ENCODE measurements at regions not wholly inside any gene's neighbourhood (a gene's known extent, or its start where the extent isn't known, plus 50 kb on each side); places are given as distances from the start of the nearest gene placed in this dataset.

DNA sequence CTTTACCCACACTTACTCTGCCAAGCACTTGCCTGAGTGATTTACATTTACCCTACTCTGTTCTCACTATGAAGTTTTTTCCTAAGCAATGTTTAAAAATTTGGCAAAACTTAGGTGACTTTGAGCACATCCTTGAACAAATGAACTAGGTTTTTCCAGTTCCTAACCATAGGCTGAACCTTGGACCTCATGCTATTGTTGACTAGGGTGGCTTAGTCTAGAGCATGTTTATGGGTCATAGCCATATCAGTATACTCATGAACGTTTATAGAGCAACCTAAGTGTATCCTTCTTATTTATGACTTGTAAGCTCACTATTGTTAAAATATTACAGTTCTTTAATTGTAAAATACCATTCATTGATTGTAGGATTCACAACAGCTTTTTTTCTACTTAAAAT lies 85.0 kb upstream of the KRR1 start:
- Histone ChIP-seq H3K36me3 (no peaks in the 10 kb centered on the region), H3K9me3 (no peaks in the 10 kb centered on the region), H3K4me3 (no peak overlapping the region), H3K27ac (no peak overlapping the region), H3K27me3 (replicated peaks in 1 of 7) (no peaks in the 10 kb centered on the region), H3K4me1 (no peaks in the 10 kb centered on the region)
- no peak for DNase-seq
- intact Hi-C loops (cut with DNase I; ENCODE audit: low total_unique reads) = no loop called here
- 53 to 76% (median 58%) methylated on average over 1 of the region's 1 CpG for WGBS, 5 donors
- TF ChIP-seq POLR2AphosphoS5 (IDR thresholded peaks at IDR 0.05) (no peak), POLR2A (IDR thresholded peaks at IDR 0.05) (no peak)
- TF ChIP-seq, protein P1, sequence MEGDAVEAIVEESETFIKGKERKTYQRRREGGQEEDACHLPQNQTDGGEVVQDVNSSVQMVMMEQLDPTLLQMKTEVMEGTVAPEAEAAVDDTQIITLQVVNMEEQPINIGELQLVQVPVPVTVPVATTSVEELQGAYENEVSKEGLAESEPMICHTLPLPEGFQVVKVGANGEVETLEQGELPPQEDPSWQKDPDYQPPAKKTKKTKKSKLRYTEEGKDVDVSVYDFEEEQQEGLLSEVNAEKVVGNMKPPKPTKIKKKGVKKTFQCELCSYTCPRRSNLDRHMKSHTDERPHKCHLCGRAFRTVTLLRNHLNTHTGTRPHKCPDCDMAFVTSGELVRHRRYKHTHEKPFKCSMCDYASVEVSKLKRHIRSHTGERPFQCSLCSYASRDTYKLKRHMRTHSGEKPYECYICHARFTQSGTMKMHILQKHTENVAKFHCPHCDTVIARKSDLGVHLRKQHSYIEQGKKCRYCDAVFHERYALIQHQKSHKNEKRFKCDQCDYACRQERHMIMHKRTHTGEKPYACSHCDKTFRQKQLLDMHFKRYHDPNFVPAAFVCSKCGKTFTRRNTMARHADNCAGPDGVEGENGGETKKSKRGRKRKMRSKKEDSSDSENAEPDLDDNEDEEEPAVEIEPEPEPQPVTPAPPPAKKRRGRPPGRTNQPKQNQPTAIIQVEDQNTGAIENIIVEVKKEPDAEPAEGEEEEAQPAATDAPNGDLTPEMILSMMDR (IDR thresholded peaks at IDR 0.05 in 8 of 11, conservative IDR thresholded peaks at IDR 0.05 in 3 of 11) = no peak

DNA sequence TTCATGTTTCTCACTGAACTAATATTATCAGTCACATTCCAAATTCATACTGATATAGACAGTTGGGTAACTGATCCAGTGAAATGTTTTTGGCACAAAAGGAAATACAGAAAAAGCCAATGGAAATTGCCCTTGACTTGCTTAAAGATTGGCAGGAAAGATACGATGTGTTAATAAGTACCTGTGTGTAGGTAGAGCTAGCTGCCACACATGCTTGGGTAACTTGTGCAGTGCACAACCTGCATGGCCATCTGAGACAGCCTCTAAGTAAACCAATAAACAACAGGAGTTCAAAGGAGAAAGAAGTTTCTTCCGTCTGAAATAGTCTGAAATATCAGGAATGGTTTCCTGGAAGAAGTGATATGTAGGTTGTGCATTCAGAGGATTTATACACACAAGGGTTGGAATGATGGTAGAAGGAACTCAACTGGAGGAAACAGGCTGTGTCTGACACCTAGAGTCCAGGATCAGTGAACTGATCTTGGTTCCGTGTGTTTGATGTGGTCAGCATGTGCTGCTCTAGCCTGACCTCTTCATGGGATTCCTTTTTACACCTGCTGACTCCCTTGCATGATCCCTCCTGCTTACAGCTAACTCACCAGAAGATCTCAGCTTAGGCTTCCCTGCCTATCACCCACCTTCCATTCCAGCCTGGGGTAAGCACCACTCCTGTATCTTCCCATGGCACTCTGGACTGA lies 81.4 kb upstream of the KRR1 start:
- Histone ChIP-seq H3K4me1 (no peaks in the 10 kb centered on the region), H3K27me3 (replicated peaks in 1 of 7) (no peaks in the 10 kb centered on the region), H3K9me3 (no peaks in the 10 kb centered on the region), H3K36me3 (no peaks in the 10 kb centered on the region), H3K4me3 (no peak overlapping the region), H3K27ac (no peak overlapping the region)
- no peak for DNase-seq
- no peak for TF ChIP-seq POLR2AphosphoS5 (IDR thresholded peaks at IDR 0.05)
- TF ChIP-seq, protein P1 (IDR thresholded peaks at IDR 0.05 in 8 of 11, conservative IDR thresholded peaks at IDR 0.05 in 3 of 11) = no peak
- TF ChIP-seq POLR2A (IDR thresholded peaks at IDR 0.05) = no peak
- intact Hi-C loops (cut with DNase I; ENCODE audit: low total_unique reads) = no loop called here
- WGBS, 5 donors = 79 to 88% (median 88%) methylated on average over 3 of the region's 3 CpGs

DNA sequence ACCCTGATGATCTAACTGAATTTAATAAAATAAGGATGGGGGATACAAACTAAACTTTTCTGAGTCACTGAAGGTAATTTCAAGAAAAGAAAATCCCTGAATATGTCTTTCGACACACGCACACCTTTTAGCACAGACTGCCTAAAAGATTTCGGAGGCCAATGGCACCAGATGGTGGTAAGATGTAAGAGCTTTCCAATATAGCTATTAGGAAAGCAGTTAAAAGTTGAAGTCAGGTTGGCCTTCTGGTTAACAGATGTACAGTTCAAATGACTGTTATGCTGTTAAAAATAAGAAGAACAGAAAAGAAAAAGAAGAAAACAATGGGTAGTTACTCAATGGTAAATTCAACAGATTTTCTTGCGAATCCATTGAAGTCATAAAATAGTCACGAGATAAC lies 80.7 kb upstream of the KRR1 start:
- Histone ChIP-seq H3K9me3 (no peaks in the 10 kb centered on the region), H3K27ac (no peak overlapping the region), H3K27me3 (replicated peaks in 1 of 7) (no peaks in the 10 kb centered on the region), H3K4me3 (no peak overlapping the region), H3K36me3 (no peaks in the 10 kb centered on the region), H3K4me1 (peaks cover 0 to 2% (median 0%) of the 10 kb centered on the region in 6 donors)
- DNase-seq = no peak
- TF ChIP-seq, protein P1 (IDR thresholded peaks at IDR 0.05 in 8 of 11, conservative IDR thresholded peaks at IDR 0.05 in 3 of 11) = no peak
- TF ChIP-seq POLR2AphosphoS5 (IDR thresholded peaks at IDR 0.05) = no peak
- TF ChIP-seq POLR2A (IDR thresholded peaks at IDR 0.05) = no peak
- intact Hi-C loops (cut with DNase I; ENCODE audit: low total_unique reads) = no loop called here
- WGBS, 5 donors = 93 to 97% (median 97%) methylated on average over 5 of the region's 5 CpGs

DNA sequence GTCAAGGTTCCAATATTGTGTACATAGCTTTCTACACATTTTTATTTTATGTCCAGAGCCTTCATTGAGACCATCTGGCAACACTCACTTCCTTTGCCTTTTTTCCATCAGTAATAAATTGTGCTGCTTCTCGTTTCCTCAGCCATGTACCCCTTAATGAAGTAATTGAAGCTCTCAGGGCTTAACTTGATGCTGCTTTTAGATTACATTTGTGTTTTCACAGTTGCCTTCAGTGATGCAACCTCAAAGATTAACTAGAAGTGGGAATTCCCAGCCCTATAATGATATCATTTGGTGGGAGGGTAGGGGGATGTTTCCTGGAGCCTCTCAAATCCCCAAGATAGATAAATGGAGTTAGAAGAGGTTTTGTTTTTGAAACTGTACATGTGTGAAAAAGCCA lies 80.2 kb upstream of the KRR1 start:
- WGBS, 5 donors = 6 to 14% (median 7%) methylated on average over 1 of the region's 1 CpG
- Histone ChIP-seq H3K9me3 (no peaks in the 10 kb centered on the region), H3K4me3 (no peak overlapping the region), H3K36me3 (no peaks in the 10 kb centered on the region), H3K4me1 (peaks cover 0 to 5% (median 0%) of the 10 kb centered on the region in 6 donors), H3K27me3 (replicated peaks in 1 of 7) (no peaks in the 10 kb centered on the region), H3K27ac (no peak overlapping the region)
- DNase-seq = no peak
- TF ChIP-seq POLR2A (IDR thresholded peaks at IDR 0.05) (no peak), POLR2AphosphoS5 (IDR thresholded peaks at IDR 0.05) (no peak)
- TF ChIP-seq, protein P1 (IDR thresholded peaks at IDR 0.05 in 8 of 11, conservative IDR thresholded peaks at IDR 0.05 in 3 of 11) = no peak
- intact Hi-C loops (cut with DNase I; ENCODE audit: low total_unique reads) = no loop called here

All from spleen (tissue), 11 donors.